WTC11 (cell line): ENCODE measurements at regions not wholly inside any gene's neighbourhood (a gene's known extent, or its start where the extent isn't known, plus 50 kb on each side); places are given as distances from the start of the nearest gene placed in this dataset.

Experiments
- ATAC-seq: fragments of 200-7000 bp; cut with Tn5 transposase; 2 replicates; pipeline ENCODE4 v1.10.0; 2021; ENCODE audit warnings: mild to moderate bottlenecking, moderate library complexity
- CTCF ChIA-PET: fragments of 300-600 bp; sonication (Branson Sonifier 250); formaldehyde crosslinking; loops from one replicate; lab custom pipeline; 2021; ENCODE audit warnings: antibody characterized with exemption; lab: Charles Lee
- POLR2A ChIA-PET: fragments of 350-600 bp; sonication (Branson Sonifier 250); formaldehyde crosslinking; loops from one replicate; lab custom pipeline; 2021; ENCODE audit warnings: antibody characterized with exemption; lab: Charles Lee
- DNase-seq: peaks from one replicate; pipeline ENCODE4 v3.0.0; 2021; ENCODE audit warnings: low spot score
- H3K27ac Mint-ChIP-seq: 2 replicates; pipeline ENCODE4 v1.8.0; 2021; ENCODE audit warnings: mixed read lengths
- H3K27me3 Mint-ChIP-seq: 2 replicates; pipeline ENCODE4 v1.8.0; 2021; ENCODE audit warnings: low read depth, mild to moderate bottlenecking, moderate library complexity, mixed read lengths
- H3K36me3 Mint-ChIP-seq: 2 replicates; pipeline ENCODE4 v1.8.0; 2021; ENCODE audit warnings: mixed read lengths
- H3K4me1 Mint-ChIP-seq: 2 replicates; pipeline ENCODE4 v1.8.0; 2022; ENCODE audit warnings: mixed read lengths
- H3K4me3 Mint-ChIP-seq: 2 replicates; pipeline ENCODE4 v1.8.0; 2021; ENCODE audit warnings: mild to moderate bottlenecking, moderate library complexity, mixed read lengths
- H3K9me3 Mint-ChIP-seq: 2 replicates; pipeline ENCODE4 v1.8.0; 2021; ENCODE audit warnings: mixed read lengths
- CREM ChIP-seq: sonication (generic); formaldehyde crosslinking; IDR thresholded peaks from 2 replicates; pipeline ENCODE4 v1.8.1; 2022; ENCODE audit warnings: mild to moderate bottlenecking, missing genetic modification reagents, moderate library complexity
- FOXP1 ChIP-seq: sonication (generic); formaldehyde crosslinking; IDR thresholded peaks from 2 replicates; pipeline ENCODE4 v1.8.0; 2022; ENCODE audit warnings: missing genetic modification reagents, mild to moderate bottlenecking, moderate library complexity, borderline replicate concordance
- JAZF1 ChIP-seq: fragments of 250-450 bp; sonication (Bioruptor Pico); IDR thresholded peaks from 2 replicates; pipeline ENCODE4 v1.9.0; 2021; ENCODE audit warnings: moderate library complexity, mild to moderate bottlenecking, inconsistent platforms
- KAT7 ChIP-seq: sonication (generic); formaldehyde crosslinking; IDR thresholded peaks from 2 replicates; pipeline ENCODE4 v1.8.1; 2023; ENCODE audit warnings: missing genetic modification reagents, mild to moderate bottlenecking, borderline replicate concordance
- SMAD4 ChIP-seq: sonication (generic); formaldehyde crosslinking; IDR thresholded peaks from 2 replicates; pipeline ENCODE4 v1.8.0; 2022; ENCODE audit warnings: mild to moderate bottlenecking, missing genetic modification reagents
- TEAD1 ChIP-seq: sonication (generic); formaldehyde crosslinking; IDR thresholded peaks from 2 replicates; pipeline ENCODE4 v1.8.0; 2022; ENCODE audit warnings: mild to moderate bottlenecking, missing genetic modification reagents
- ZNF219 ChIP-seq: sonication (generic); formaldehyde crosslinking; IDR thresholded peaks from 2 replicates; pipeline ENCODE4 v1.8.0; 2023; ENCODE audit warnings: missing genetic modification reagents, mild to moderate bottlenecking, borderline replicate concordance
- ZNF263 ChIP-seq: sonication (generic); formaldehyde crosslinking; IDR thresholded peaks from 2 replicates; pipeline ENCODE4 v1.8.1; 2022; ENCODE audit warnings: low read depth, mild to moderate bottlenecking, moderate library complexity, missing genetic modification reagents
- ZNF671 ChIP-seq: fragments of 250-450 bp; sonication (Bioruptor Pico); IDR thresholded peaks from 2 replicates; pipeline ENCODE4 v1.8.0; 2021; ENCODE audit warnings: mild to moderate bottlenecking
- TF ChIP-seq, protein P1 (sequence below): fragments of 250-450 bp; sonication (Bioruptor Pico); IDR thresholded peaks from 2 replicates; pipeline ENCODE4 v1.9.0; 2021; ENCODE audit warnings: mild to moderate bottlenecking, borderline replicate concordance
- TF ChIP-seq, protein P2 (sequence below): fragments of 250-450 bp; sonication (Bioruptor Pico); IDR thresholded peaks from 2 replicates; pipeline ENCODE4 v1.9.0; 2021; ENCODE audit warnings: mild to moderate bottlenecking
- TF ChIP-seq, protein P3 (sequence below): sonication (generic); formaldehyde crosslinking; IDR thresholded peaks from 2 replicates; pipeline ENCODE4 v1.8.1; 2023; ENCODE audit warnings: mild to moderate bottlenecking, moderate library complexity, missing genetic modification reagents
- TF ChIP-seq, protein P4 (sequence below): sonication (generic); formaldehyde crosslinking; IDR thresholded peaks from 2 replicates; pipeline ENCODE4 v1.8.1; 2023; ENCODE audit warnings: mild to moderate bottlenecking, missing genetic modification reagents, borderline replicate concordance
- TF ChIP-seq, protein P5 (sequence below): sonication (generic); formaldehyde crosslinking; conservative IDR thresholded peaks from 2 replicates; pipeline ENCODE4 v1.8.1; 2023; ENCODE audit warnings: mild to moderate bottlenecking, low read depth, missing genetic modification reagents, moderate library complexity

DNA sequence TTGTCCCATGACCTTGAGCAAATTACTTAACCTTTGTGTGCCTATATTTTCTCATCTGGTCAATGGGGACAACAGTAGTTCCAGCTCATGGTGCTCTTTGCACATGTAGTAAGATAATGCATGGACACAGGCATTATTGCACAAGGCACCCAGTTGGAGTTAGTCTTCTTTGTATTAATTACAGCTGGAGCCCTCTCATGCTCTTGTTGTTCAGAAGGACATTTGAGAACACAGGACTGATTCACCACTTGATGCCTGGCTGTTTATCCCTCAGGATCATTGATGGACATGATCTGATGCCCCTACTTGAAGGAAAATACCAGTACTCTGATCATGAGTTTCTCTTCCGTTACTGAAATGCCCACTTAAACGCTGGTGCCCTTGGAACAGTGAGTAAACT is 1068.6 kb downstream of the NLGN4Y start:
- Mint-ChIP-seq H3K27me3 (peaks cover 30% of the 10 kb centered on the region), H3K4me1 (peaks cover 20% of the 10 kb centered on the region), H3K27ac (no peak overlapping the region), H3K36me3 (peaks cover 22% of the 10 kb centered on the region), H3K4me3 (no peak overlapping the region), H3K9me3 (peaks cover 10% of the 10 kb centered on the region)
- no peak for ATAC-seq
- ChIA-PET POLR2A (no interaction called here), CTCF (interaction anchor here (0.5 kb wide), 1 partner anchor 111 kb away, joined by 3 read pairs; no protein-coding TSS in a partner anchor)
- DNase-seq = no peak
- no peak for TF ChIP-seq ZNF671 (CRISPR knock-in tag)
- TF ChIP-seq JAZF1 = no peak

DNA sequence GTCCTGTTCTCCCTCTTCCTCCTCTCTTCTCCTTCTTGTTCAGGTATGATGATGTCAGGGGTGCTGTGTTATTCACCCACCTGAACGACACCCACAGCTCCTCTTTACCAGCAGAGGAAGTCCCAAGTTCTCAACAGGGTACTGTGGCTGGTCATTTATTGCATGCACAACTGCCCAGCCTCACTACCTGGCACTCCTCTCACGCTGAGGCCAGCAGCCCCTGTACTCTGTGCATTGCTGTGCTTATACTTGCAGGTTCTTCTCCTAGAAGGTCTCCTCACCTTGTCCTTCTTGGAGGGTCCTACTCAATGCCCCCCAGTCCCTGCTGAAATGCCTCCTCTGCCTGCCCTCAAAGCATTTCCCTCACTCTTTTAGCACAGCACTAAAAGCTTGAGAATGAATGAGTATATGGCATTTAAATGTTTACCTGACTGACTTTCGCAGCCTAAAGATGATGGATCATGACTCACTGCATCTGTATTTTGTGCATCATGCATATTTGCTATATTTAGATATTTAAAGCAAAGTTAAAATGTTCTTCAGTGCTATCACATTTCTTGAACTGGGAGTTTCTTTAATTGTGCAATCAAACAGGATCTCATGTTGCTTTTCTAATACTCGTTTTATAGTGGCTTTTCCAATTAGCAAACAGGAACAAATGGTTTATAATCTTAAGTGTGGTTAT is 1069.3 kb downstream of the NLGN4Y start:
- Mint-ChIP-seq H3K27me3 (peaks cover 24% of the 10 kb centered on the region), H3K9me3 (peaks cover 10% of the 10 kb centered on the region), H3K4me3 (no peak overlapping the region), H3K4me1 (peaks cover 14% of the 10 kb centered on the region), H3K36me3 (peaks cover 22% of the 10 kb centered on the region), H3K27ac (no peak overlapping the region)
- TF ChIP-seq, protein P1, sequence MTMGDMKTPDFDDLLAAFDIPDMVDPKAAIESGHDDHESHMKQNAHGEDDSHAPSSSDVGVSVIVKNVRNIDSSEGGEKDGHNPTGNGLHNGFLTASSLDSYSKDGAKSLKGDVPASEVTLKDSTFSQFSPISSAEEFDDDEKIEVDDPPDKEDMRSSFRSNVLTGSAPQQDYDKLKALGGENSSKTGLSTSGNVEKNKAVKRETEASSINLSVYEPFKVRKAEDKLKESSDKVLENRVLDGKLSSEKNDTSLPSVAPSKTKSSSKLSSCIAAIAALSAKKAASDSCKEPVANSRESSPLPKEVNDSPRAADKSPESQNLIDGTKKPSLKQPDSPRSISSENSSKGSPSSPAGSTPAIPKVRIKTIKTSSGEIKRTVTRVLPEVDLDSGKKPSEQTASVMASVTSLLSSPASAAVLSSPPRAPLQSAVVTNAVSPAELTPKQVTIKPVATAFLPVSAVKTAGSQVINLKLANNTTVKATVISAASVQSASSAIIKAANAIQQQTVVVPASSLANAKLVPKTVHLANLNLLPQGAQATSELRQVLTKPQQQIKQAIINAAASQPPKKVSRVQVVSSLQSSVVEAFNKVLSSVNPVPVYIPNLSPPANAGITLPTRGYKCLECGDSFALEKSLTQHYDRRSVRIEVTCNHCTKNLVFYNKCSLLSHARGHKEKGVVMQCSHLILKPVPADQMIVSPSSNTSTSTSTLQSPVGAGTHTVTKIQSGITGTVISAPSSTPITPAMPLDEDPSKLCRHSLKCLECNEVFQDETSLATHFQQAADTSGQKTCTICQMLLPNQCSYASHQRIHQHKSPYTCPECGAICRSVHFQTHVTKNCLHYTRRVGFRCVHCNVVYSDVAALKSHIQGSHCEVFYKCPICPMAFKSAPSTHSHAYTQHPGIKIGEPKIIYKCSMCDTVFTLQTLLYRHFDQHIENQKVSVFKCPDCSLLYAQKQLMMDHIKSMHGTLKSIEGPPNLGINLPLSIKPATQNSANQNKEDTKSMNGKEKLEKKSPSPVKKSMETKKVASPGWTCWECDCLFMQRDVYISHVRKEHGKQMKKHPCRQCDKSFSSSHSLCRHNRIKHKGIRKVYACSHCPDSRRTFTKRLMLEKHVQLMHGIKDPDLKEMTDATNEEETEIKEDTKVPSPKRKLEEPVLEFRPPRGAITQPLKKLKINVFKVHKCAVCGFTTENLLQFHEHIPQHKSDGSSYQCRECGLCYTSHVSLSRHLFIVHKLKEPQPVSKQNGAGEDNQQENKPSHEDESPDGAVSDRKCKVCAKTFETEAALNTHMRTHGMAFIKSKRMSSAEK (CRISPR knock-in tag) = no peak
- POLR2A ChIA-PET = interaction anchor here (0.6 kb wide), 1 partner anchor 10 kb away, joined by 3 read pairs; no protein-coding TSS in a partner anchor
- CTCF ChIA-PET = interaction anchor here (0.5 to 1.5 kb wide), 3 partner anchors 111 to 457 kb away, joined by 3 to 8 read pairs (median 3); no protein-coding TSS in a partner anchor
- no peak for DNase-seq
- no peak for ATAC-seq

DNA sequence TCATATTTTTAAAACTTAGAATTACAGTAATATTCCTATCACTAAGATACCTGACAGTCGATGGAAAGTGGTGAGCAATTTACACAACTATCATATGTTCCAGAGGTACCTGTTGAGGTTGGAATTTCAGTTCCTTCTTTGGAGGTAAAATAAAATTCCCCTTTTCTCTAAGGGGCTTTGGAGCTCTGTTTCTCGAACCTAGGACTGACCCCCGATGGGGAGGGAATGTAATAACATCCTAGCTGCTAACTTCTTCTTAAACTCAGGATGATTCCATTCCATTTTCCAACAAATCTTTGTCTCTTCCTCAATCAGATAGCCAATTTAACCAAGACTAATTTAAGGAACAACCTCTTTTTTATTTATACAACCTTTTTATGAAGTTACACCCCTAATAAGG is 1069.8 kb downstream of the NLGN4Y start:
- TF ChIP-seq SMAD4 (CRISPR knock-in tag) = no peak
- TF ChIP-seq KAT7 (CRISPR knock-in tag) = no peak
- TF ChIP-seq, protein P2, sequence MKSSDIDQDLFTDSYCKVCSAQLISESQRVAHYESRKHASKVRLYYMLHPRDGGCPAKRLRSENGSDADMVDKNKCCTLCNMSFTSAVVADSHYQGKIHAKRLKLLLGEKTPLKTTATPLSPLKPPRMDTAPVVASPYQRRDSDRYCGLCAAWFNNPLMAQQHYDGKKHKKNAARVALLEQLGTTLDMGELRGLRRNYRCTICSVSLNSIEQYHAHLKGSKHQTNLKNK (CRISPR knock-in tag) = no peak
- no peak for TF ChIP-seq TEAD1 (CRISPR knock-in tag)
- TF ChIP-seq CREM (CRISPR knock-in tag) = no peak
- TF ChIP-seq ZNF219 (CRISPR knock-in tag) = no peak
- no peak overlapping the region for H3K27ac Mint-ChIP-seq
- H3K9me3 Mint-ChIP-seq = peaks cover 10% of the 10 kb centered on the region
- H3K27me3 Mint-ChIP-seq = peaks cover 20% of the 10 kb centered on the region
- no peak for DNase-seq
- POLR2A ChIA-PET = no interaction called here
- no peak overlapping the region for H3K4me3 Mint-ChIP-seq
- CTCF ChIA-PET = interaction anchor here (0.7 to 1.5 kb wide), 2 partner anchors 116 to 458 kb away, joined by 3 to 8 read pairs; no protein-coding TSS in a partner anchor
- H3K4me1 Mint-ChIP-seq = peaks cover 10% of the 10 kb centered on the region
- H3K36me3 Mint-ChIP-seq = peaks cover 22% of the 10 kb centered on the region
- no peak for ATAC-seq

DNA sequence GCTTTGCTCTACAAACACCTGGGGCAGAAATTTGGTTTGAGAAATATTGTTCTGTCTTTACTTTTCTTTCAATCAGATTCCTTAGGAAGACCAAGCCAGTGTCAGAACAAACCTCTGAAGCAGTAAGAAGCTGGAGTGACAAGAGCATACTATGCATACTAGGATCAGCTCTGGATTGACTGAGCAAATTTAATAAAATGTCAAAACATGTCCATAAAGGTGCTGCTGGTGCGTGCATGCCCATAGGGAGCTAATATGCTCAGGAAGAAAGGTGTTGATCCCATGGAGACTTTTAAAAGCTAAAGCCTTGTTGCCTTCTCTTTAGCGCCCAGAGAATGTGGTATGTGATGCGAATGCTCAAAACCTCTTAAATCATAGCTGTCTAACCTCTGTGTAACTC is 1076.2 kb downstream of the NLGN4Y start:
- Mint-ChIP-seq H3K27ac (no peak overlapping the region), H3K9me3 (peaks cover 19% of the 10 kb centered on the region), H3K4me3 (no peak overlapping the region), H3K27me3 (no peaks in the 10 kb centered on the region), H3K36me3 (peaks cover 9% of the 10 kb centered on the region; the same call in 1 of the 2 replicates), H3K4me1 (peaks cover 6% of the 10 kb centered on the region; the same call in 1 of the 2 replicates)
- ChIA-PET POLR2A (no interaction called here), CTCF (interaction anchor here (1.7 kb wide), 1 partner anchor 24 kb away, joined by 4 read pairs; no protein-coding TSS in a partner anchor)
- DNase-seq = no peak
- ATAC-seq = no peak
- TF ChIP-seq JAZF1 (no peak), FOXP1 (CRISPR knock-in tag) (no peak), ZNF263 (CRISPR knock-in tag) (no peak)
- TF ChIP-seq, protein P3, sequence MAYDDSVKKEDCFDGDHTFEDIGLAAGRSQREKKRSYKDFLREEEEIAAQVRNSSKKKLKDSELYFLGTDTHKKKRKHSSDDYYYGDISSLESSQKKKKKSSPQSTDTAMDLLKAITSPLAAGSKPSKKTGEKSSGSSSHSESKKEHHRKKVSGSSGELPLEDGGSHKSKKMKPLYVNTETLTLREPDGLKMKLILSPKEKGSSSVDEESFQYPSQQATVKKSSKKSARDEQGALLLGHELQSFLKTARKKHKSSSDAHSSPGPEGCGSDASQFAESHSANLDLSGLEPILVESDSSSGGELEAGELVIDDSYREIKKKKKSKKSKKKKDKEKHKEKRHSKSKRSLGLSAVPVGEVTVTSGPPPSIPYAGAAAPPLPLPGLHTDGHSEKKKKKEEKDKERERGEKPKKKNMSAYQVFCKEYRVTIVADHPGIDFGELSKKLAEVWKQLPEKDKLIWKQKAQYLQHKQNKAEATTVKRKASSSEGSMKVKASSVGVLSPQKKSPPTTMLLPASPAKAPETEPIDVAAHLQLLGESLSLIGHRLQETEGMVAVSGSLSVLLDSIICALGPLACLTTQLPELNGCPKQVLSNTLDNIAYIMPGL (CRISPR knock-in tag) = no peak
- TF ChIP-seq, protein P4, sequence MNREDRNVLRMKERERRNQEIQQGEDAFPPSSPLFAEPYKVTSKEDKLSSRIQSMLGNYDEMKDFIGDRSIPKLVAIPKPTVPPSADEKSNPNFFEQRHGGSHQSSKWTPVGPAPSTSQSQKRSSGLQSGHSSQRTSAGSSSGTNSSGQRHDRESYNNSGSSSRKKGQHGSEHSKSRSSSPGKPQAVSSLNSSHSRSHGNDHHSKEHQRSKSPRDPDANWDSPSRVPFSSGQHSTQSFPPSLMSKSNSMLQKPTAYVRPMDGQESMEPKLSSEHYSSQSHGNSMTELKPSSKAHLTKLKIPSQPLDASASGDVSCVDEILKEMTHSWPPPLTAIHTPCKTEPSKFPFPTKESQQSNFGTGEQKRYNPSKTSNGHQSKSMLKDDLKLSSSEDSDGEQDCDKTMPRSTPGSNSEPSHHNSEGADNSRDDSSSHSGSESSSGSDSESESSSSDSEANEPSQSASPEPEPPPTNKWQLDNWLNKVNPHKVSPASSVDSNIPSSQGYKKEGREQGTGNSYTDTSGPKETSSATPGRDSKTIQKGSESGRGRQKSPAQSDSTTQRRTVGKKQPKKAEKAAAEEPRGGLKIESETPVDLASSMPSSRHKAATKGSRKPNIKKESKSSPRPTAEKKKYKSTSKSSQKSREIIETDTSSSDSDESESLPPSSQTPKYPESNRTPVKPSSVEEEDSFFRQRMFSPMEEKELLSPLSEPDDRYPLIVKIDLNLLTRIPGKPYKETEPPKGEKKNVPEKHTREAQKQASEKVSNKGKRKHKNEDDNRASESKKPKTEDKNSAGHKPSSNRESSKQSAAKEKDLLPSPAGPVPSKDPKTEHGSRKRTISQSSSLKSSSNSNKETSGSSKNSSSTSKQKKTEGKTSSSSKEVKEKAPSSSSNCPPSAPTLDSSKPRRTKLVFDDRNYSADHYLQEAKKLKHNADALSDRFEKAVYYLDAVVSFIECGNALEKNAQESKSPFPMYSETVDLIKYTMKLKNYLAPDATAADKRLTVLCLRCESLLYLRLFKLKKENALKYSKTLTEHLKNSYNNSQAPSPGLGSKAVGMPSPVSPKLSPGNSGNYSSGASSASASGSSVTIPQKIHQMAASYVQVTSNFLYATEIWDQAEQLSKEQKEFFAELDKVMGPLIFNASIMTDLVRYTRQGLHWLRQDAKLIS (CRISPR knock-in tag) = no peak
- TF ChIP-seq, protein P5, sequence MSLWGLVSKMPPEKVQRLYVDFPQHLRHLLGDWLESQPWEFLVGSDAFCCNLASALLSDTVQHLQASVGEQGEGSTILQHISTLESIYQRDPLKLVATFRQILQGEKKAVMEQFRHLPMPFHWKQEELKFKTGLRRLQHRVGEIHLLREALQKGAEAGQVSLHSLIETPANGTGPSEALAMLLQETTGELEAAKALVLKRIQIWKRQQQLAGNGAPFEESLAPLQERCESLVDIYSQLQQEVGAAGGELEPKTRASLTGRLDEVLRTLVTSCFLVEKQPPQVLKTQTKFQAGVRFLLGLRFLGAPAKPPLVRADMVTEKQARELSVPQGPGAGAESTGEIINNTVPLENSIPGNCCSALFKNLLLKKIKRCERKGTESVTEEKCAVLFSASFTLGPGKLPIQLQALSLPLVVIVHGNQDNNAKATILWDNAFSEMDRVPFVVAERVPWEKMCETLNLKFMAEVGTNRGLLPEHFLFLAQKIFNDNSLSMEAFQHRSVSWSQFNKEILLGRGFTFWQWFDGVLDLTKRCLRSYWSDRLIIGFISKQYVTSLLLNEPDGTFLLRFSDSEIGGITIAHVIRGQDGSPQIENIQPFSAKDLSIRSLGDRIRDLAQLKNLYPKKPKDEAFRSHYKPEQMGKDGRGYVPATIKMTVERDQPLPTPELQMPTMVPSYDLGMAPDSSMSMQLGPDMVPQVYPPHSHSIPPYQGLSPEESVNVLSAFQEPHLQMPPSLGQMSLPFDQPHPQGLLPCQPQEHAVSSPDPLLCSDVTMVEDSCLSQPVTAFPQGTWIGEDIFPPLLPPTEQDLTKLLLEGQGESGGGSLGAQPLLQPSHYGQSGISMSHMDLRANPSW (CRISPR knock-in tag) = no peak
